Activated CD4-positive, alpha-beta T cell treated with anti-CD3 and anti-CD28 coated beads, Interleukin-2, Interleukin-4, amounts not matched to agents 100 ng/mL and 50 ng/mL, durations not matched to agents 16 hours and 8 hours (primary cell): ENCODE measurements at regions not wholly inside any gene's neighbourhood (a gene's known extent, or its start where the extent isn't known, plus 50 kb on each side); places are given as distances from the start of the nearest gene placed in this dataset.
"Not testable (repeated sequence)": the region's sequence is repeated elsewhere in the genome, so short reads cannot be mapped to it uniquely, and the experiment has no call there.

Experiments used
- DNase-seq: peaks from one replicate; pipeline ENCODE4 v3.0.0-alpha.2; 2020; ENCODE audit warnings: low spot score

DNA sequence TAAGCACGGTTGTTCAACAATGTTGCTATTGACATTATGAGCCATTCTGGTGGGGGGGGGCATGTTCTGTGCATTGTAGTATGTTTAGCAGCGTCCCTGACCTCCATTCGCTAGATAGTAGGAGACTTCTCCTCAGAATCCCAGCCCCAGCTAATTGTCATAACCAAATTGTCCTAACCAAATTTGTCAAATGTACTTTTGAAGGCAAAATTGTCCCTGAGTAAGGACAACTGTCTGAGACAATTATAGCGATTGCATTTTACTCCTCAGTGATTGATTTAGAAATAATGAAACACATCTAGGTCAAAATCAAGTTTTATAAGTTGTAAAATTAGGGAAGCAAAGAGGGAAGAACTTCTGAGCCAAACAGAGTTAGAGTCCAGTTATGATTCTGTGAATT is 541.8 kb upstream of the CHORDC1 start:
- no peak for DNase-seq

DNA sequence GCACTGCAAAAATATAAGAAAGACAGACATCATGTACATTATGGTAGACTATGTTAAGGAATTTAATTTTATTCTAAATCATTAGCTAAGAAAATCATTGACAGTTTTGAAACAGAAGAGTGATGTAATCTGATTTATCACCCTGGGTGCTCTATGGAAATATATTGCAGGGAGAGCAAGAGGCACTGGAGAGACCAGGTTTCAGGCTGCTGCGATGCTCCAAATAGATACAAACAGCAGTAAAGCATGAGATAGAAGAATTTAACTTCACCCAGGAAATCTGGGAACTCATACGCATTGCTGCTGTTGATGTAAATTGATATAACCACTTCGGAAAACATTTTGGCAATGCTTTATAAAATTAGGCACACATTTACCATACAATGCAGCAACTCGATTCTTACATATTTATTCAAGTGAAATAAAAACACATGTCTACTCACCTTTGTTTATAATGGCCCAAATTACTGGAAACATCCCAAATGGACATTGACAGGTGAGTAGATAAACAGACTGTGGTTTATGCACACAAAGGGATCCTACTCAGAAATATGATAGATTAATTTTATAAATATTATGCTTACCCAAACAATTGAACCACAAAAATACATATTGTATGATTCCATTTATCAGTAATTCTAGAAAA is 535.1 kb upstream of the CHORDC1 start:
- no peak for DNase-seq

DNA sequence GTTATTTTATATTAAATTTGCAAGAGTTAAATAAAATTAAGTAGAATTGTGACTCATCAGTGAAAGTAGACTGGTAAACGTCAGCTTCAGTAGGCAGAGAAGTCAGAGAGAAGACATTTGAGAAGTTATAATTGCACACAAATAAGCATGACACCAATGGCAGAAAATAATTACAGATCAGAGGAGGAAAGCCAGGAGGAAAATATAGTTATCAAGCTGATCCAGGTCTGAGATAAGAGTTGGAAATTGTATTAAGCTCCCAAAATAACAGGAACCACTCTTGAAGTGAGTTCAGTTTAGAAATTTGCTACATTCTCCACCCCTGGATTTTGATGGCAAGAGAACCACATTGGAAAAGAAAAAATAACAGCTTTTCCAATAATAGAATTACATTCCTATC is 533.8 kb upstream of the CHORDC1 start:
- no peak for DNase-seq

DNA sequence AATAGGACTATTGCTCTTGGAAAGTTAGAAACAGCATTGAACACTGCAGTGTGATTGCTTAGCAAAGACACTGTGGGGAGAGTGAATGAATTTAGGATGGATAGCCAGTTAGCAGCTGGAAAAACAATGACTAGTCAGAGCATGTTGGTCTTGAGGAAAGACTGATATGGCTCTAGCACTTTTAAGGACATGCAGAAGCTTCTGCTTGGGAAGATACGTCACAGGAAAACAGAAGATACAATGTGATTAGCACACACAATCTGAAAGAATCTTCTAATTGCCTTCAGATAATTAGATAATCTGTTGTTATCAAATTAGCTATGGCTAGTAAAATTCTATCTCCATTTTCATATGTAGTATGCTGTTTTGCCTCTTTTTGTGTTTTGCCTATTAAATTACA is 530.7 kb upstream of the CHORDC1 start:
- DNase-seq, result no peak

DNA sequence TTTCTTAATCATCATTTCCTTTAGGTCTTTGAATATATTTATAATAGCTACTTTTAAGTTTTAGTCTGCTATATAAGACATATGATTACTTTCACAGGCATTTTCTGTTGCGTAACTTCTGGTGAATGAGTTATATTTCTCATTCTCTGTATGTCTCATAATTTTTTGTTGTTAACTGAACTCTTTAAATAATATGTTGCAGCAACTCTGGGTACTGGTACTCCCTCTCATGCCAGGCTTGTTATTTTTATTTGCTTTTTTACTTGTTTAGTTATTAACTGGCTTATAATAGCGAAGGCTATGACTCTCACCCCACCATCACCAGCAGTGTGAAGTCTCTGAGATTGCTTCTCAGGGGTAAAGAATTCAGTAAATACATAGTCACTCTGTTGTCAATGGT is 524.2 kb upstream of the CHORDC1 start:
- no peak for DNase-seq

DNA sequence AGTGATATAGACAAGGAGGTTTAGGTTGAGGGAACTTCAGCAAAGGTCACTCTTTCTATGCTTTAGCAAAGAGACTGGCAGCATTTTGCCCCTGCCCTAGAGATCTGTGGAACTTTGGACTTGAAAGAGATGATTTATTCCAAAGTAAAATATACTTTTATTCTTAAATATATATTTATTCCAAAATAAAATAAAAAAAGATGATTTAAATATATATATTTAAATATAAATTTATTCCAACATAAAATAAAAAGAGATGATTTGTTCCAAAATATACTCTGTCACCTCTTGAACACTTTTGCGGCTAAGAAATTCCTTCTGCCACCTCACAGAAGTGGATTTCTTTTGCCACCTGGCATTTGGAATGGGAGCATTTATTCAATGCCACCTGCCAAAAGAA is 521.3 kb upstream of the CHORDC1 start:
- DNase-seq, result no peak

DNA sequence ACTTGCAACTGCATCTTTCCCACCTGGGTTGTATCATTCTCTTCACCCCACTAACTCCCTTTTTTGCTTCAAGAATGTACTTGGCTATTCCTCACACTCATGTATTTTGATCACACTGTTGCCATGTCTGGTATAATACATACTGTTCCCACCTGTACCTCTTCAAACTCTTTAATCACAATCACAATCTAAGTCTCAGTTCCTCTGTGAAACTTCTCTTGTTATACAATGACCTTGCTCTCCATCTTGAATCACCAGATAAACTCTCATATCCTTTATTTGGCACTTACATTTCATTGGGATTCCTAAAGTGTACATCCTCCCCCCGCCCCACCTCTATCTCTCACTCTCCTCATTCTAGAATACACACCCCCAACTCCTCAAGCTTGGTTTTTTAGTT is 516.0 kb upstream of the CHORDC1 start:
- DNase-seq, result no peak

DNA sequence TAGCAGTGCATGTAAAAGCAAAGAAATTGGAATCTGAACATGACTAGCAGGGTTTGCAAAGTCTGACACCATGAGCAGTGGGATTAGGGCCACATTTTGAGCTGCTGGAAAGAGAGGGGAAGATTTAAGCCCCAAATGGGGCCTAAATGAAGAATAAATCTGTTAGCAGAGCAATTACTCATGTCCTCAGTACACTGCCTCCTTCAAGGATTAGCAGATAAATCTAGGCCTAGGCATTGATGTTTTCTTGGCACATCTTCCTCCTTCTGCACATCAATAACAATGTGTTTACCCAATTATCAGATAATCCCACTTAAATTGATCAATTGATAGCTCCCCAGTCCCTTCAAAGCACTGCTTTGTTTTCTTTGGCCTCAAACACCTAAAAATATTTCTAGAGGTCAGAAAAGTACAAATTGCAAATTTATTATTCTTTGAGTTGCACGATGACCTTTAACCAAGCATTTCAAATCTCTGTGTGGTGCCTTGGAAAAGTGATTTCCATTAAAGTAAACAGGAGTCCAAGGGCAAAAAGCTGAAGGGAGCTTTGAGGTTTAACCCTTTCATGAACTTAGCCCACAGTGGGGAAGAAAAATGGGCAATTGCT is 514.7 kb upstream of the CHORDC1 start:
- no peak for DNase-seq

DNA sequence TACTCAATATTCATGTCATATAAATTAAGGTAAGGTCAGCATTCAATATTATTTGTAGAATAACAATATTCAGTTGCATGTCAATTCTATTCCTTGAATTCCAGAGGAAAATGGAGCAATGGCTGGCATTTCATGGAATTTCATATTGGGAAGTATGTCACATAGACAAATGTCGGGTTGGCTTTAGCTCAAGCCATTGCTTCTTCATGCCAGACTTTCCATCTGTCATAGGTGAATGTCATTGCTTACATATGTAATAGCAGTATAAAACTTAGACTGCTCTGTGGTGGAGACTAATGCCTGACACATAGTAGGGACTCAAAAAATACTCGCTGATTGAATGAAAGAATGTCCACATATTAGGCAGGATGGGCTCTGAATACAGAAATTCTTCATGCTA is 509.6 kb upstream of the CHORDC1 start:
- no peak for DNase-seq

DNA sequence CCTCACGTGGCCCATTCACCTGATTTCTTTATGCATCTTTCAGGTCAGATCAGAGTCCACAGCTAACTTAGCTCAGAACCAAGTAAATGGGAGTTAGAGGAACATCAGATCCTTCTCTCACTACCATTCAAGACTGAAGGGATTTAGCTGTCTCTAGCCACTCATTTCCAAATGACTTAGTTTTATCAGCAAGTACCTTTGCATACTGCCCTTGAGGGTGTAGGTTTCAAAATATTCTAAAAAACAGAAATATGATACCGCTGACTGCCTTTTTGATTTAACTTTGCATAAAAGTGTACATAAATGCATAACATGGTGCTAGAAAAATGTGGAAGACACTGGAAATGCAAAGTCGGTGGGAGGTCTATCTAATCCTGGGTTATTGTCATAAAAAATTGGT is 500.6 kb upstream of the CHORDC1 start:
- DNase-seq, result no peak

DNA sequence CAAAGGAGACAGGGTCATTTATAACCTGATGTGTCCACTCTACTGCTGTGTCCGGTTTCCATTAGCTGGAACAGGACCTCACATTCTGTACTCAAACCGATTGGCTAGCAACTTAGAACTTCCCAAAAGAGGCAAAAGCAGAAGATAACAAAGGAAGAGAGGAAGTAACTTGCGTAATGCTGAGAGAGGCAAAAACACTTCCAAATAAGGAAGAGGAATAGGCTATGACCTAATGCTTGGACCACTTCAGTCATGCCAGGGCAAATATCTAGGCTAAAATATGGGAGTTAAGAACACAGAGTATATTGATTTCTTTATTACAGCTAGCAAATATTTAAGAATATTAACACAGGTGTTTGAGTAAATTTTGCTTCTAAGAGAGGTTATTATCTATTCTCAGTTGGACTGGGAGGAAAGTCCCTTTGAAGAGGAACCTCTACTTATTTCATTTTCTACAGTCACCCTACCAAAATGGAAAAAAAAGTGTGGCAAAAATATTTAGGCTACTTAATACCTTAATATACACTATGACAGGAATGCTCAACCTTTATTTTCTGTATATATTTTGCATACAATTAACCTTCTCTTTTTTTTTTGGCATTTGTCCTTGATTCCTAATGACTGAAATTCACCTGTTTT is 499.8 kb upstream of the CHORDC1 start:
- no peak for DNase-seq

DNA sequence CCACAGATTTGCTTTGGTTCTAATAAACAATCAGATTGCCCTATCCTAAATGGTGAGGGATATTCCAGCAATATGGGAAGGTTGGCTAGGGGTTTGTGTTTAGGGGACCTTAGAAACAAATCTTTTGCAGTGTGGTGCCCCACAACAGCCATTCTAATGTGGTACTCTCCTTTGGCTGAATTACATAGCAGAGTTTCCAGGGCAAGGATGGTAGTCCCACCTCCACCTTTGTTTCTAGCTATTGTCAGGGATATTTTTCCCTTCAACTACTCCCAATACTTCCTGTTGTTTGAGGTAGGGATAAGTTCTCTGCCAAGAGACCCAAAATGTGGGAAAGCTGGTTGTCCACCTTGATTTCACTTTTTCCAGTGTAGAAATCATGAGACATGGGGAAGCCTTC is 494.7 kb upstream of the CHORDC1 start:
- no peak for DNase-seq

DNA sequence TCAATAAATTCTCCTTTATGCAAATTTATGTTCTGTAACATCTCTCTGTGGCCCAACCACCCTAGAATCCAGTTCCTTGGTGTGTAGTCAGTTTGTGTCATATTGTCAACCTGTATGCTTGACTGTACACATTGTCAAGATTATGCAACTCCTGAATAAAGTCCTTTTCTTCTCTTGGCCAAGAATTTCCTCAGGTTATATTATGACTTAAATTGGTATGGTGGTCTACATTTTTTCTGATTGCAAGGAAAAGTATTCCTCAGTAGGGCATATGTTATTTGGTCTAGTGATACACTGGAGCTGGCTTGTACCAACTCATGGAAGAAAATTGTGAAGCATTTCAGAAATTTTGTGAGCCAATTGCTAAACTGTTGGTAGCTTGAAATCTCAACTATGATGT is 482.8 kb upstream of the CHORDC1 start:
- no peak for DNase-seq

DNA sequence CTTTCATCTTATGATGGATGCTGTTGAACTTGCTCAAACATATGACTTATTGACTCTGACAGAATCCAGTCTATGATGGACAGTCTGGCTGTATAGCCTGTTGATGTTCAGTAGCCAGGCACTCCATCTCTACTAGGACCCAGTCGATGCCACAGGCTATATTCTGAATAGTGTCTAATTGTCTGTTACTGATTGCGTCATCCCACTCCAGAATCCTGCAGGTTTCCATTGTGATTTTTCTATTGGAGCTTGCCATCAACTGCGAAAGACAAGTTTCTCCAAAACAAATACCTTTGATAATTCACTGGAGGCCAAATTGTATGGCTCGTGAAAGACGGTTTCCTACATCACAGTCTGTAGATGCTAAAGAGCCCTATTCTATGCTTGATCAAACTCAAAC is 481.7 kb upstream of the CHORDC1 start:
- DNase-seq, result no peak

DNA sequence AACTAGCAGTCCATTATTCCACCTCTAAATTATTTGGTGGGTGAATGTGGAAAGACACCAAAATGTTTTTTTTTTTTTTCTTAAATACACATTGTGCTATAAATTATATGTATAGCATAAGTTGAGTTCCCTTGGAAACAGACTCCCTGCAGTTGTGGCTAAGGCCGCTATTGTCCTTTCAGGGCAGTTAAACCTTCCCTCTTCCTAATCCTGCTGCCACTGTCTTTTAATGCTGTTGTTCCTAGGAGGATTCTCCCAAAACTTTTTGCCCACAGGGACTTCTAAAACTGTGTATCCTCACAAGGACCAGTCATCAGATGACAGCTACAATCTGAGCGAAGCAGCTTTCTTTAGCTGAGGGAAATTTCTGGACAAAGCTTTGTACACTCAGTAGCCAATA is 478.9 kb upstream of the CHORDC1 start:
- DNase-seq, result no peak

DNA sequence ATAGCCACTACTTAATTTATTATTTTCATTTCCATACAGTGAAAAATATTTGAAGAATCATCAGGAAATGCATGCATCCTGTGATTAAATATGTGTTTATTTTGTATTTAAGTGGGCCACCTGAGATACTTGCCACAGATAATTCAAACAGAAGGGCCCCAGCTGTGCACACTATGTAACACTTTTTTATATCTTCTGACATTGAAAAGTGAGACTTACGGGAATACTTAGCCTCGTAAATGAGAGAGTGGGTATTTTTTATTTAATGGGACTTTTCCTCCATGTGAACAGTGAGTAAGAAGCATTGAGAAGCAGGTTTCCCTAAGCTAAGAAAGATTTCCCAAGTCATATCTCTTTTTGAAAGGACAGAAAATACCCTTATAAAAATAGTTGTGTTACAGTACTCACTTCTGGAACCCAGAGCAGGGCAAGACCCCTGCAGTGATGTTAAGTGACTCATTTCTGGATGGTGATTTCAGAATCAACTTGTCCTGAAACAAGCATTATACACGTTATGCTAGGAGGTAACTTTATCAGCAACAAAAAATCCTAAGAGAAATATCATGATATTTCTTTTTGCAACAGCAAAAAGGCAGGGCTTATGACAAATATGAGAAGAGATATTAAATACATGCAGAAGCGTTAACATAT is 478.1 kb upstream of the CHORDC1 start:
- no peak for DNase-seq

DNA sequence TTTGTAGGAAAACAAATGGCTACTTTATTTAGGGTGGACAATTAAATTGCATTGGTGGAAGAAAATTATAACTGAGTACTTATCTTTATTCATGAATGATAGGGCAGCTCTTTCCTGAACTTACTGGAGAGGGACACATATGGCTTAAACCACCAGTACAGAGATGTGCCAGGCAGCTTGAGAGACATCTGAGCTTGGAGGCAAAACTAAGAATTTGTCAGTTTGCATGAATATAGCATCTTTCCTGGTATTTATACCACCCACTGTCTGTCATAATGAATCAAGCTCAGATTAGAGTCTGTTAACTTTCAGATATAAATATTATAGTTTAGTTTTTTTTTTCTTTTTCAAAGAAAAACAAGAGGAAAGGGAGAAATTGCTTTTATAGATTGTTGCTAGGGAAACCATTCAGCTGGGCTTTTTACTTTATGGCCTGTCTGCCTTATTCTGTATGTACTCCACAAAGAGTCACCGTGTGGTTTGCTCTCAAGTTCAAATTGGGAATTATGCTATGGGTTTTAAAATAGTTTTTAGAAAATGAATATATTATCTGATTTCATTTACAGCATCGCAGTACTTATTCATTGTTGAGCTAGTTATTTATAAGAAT is 477.0 kb upstream of the CHORDC1 start:
- DNase-seq, result no peak

DNA sequence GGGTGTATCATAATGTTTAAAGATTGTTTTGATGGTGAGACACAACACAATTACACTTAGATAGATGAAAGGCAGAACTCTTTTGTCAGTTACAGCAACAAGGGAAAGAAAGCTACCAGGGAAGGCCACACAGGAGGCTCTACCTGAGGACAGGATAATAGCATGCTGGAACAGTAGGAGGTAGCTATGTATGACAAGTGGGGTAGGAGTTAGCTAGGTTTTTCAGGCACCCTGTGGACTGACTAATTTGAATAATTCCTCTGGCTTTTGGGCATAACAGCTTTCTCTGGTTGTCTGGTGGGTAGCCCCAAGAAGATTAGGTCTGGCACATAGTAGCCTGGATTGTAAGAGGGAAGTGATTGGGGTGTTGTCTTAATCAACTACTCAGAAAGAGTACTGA is 475.4 kb upstream of the CHORDC1 start:
- no peak for DNase-seq

DNA sequence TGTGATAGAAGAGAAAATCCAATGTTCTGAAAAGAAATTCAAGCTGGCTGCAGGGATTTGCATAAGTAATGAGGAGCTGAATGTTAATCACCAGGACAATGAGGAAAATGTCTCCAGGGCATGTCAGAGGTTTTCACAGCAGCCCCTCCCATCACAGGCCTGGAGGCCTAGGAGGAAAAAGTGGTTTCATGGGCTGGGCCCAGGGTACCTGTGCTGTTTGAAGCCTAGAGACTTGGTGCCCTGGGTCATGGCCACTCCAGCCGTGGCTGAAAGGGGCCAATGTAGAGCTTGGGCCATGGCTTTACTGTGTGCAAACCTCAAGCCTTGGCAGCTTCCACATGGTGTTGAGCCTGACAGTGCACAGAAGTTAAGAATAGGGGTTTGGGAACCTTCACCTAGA is 452.6 kb upstream of the CHORDC1 start:
- DNase-seq, result not testable (repeated sequence)

DNA sequence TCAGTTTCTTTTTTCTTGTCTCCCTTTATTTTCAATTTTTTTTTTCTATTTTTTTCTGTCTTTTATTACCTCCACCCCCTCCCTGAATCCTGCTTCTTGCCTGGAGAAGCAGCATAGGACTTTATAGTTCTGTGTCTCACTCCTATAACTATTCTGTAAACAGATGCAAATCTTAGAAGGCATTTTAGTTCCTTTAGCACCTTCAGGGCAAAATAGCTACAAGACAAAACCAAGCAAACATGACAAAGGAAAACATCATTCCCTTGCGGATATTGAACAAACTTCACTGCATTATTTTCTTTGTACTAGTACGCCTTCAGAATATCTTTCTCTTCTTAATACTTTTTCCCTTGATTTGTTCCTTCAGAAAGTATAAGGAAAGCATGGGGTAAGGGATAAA is 446.2 kb upstream of the CHORDC1 start:
- DNase-seq, result no peak

DNA sequence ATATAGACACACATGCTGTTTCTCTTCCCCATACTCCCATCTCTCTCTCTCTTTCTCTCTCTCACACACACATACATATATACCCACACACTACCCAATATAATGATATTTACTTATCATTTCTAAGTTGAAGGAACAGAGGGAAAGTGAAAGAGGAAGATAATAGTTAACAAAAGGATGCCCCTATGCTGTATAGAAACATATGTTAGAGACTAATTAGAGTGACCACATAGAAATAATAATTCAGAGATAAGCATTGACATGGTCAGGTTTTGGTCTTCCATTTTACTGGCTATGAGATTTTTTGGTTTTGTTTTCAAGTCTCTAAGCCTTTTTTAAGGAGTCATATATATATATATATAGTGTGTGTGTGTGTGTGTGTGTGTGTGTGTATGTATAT is 445.7 kb upstream of the CHORDC1 start:
- no peak for DNase-seq

DNA sequence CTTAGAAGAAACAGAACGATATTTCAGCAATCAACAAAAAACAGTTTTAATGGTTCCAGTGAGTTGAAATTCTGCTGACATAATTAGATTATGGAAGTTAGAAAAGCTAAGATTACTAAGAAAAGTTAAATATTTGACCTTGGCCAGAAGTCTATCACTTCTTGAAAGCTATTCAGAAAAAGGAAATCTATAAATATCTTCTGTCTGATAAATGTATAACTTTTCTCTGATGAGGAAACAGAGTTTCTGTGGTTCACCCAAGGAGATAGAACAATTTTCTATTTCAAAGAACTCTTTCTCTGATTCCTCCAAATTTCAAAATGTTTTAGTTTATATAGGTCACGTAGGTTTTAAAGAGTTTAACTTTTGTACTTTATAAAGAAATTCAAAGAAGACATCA is 438.4 kb upstream of the CHORDC1 start:
- no peak for DNase-seq

DNA sequence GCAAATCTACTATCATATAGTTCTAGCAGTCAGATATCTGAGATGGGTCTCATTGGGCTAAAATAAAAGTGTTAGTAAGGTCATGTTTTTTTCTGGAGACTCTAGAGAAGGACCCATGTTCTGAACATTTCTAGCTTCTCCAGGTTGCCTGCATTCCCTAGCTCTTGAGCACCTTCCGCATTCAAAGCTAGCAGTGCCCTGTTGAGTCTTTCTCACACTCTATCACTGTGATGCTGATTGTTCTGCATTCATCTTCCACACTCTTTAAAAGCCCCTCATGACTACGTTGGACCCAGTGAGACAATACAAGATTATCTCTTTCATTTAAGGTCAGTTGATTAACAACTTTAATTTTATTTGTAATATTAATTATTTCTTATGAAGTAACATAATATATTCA is 433.3 kb upstream of the CHORDC1 start:
- DNase-seq, result no peak
